Liver (tissue), 3 donors: ENCODE measurements at regions not wholly inside any gene's neighbourhood (a gene's known extent, or its start where the extent isn't known, plus 50 kb on each side); places are given as distances from the start of the nearest gene placed in this dataset.

ENCODE experiments used
- ATF3 ChIP-seq: IDR thresholded peaks from 2 replicates; pipeline ENCODE4 v1.6.1; 2016; ENCODE audit warnings: antibody characterized with exemption
- CTCF ChIP-seq: fragments of 150-350 bp; IDR thresholded peaks from 2 replicates; pipeline ENCODE4 v1.5.1; 2017; ENCODE audit warnings: improper control_type of control experiment, low read depth, low read length; ENCODE audit not compliant: missing input control
- GABPA ChIP-seq, 2 donors: IDR thresholded peaks in 1 of 2; conservative IDR thresholded peaks in 1 of 2; 2 replicates each; pipeline ENCODE4 v1.6.1; 2016; ENCODE audit warnings: antibody characterized with exemption in 2 of 2, mild to moderate bottlenecking in 1 of 2, moderate library complexity in 1 of 2
- HNF4G ChIP-seq: IDR thresholded peaks from 2 replicates; pipeline ENCODE4 v1.6.1; 2016; ENCODE audit warnings: antibody characterized with exemption
- MAX ChIP-seq: IDR thresholded peaks from 2 replicates; pipeline ENCODE4 v1.6.1; 2016; ENCODE audit warnings: antibody characterized with exemption
- RAD21 ChIP-seq, 2 donors: IDR thresholded peaks; 2 replicates each; pipeline ENCODE4 v1.6.1; 2016; ENCODE audit warnings: antibody characterized with exemption in 2 of 2, mild to moderate bottlenecking in 2 of 2
- donor health status: healthy.
- donor health status: healthy.

- TF ChIP-seq CTCF (no peak), GABPA (IDR thresholded peaks at IDR 0.05 in 1 of 2, conservative IDR thresholded peaks at IDR 0.05 in 1 of 2) (no peak), ATF3 (no peak), MAX (no peak), HNF4G (no peak), RAD21 (IDR thresholded peaks at IDR 0.05) (no peak)
Measured at GRCh38 chr1:198848649-198849048, 209.8 kb downstream of the PTPRC start.
